HepG2 (cell line): ENCODE measurements at regions not wholly inside any gene's neighbourhood (a gene's known extent, or its start where the extent isn't known, plus 50 kb on each side); places are given as distances from the start of the nearest gene placed in this dataset.

ENCODE experiments used
- ATAC-seq: fragments of 200-7000 bp; cut with Tn5 transposase; 3 replicates; pipeline ENCODE4 v1.9.1; 2020; ENCODE audit warnings: mild to moderate bottlenecking, moderate library complexity
- BruUV-seq: library from RNA; stranded (reverse); fragments of 400-500 nt; replicated peaks from 2 replicates; lab custom pipeline; 2021; lab: Mats Ljungman, UMichigan
- CTCF ChIA-PET: fragments of 300-600 bp; formaldehyde crosslinking; extraction: SDS; loops from one replicate; lab custom pipeline; 2021; ENCODE audit warnings: low total read pairs, inconsistent platforms, low intra/inter-chr PET ratio; lab: Yijun Ruan, JAX
- POLR2A ChIA-PET: fragments of 350-600 bp; sonication (Branson Sonifier 250); formaldehyde crosslinking; loops from one replicate; lab custom pipeline; 2020; ENCODE audit warnings: antibody characterized with exemption, inconsistent platforms; lab: Yijun Ruan, JAX
- DNase-seq: peaks from one replicate; pipeline ENCODE4 v3.0.0-alpha.2; 2015; ENCODE audit warnings: low spot score
- FAIRE-seq: peaks from 3 replicates; lab custom pipeline; 2011; peaks lifted over from hg19 to GRCh38; lab: Jason Lieb, UNC
- H2AFZ ChIP-seq: one replicate; pipeline ENCODE4 v1.6.1; 2011; ENCODE audit warnings: low read length, inconsistent platforms
- H3K27ac ChIP-seq: fragments of 300-600 bp; 3 replicates; pipeline ENCODE4 v1.8.0; 2011; ENCODE audit warnings: mixed run types, mild to moderate bottlenecking, mixed read lengths, low read length, inconsistent platforms; ENCODE audit not compliant: insufficient read depth; ENCODE audit errors: extremely low read length
- H3K27me3 ChIP-seq, 2 experiments: fragments of 200-600 bp in 1 of 2; 2 replicates in 1 of 2; 3 replicates in 1 of 2; pipeline versions ENCODE4 v1.6.0 to v1.8.0; 2011; ENCODE audit warnings: low read length in 2 of 2, mild to moderate bottlenecking in 2 of 2, moderate library complexity in 2 of 2, inconsistent platforms in 1 of 2; ENCODE audit not compliant: insufficient read depth in 2 of 2, control insufficient read depth in 1 of 2
- H3K36me3 ChIP-seq, 2 experiments: fragments of 200-600 bp in 1 of 2; replicated peaks in 1 of 2; 2 replicates in 1 of 2; 3 replicates in 1 of 2; pipeline versions ENCODE4 v1.5.1 to v1.8.0; 2011; ENCODE audit warnings: low read length in 2 of 2, inconsistent platforms in 1 of 2; ENCODE audit not compliant: insufficient read depth in 2 of 2, control insufficient read depth in 1 of 2
- H3K4me1 ChIP-seq: 2 replicates; pipeline ENCODE4 v1.5.1; 2012; ENCODE audit warnings: low read length, inconsistent platforms; ENCODE audit not compliant: insufficient read depth
- H3K4me2 ChIP-seq: 2 replicates; pipeline ENCODE4 v1.6.0; 2011; ENCODE audit warnings: low read depth, low read length, inconsistent platforms
- H3K4me3 ChIP-seq, 3 experiments: fragments of 200-600 bp in 1 of 3; sonication (generic), shearing (Covaris generic) in 1 of 3; replicated peaks in 1 of 3; 2 replicates each; pipeline ENCODE4 v1.5.1; 2011 to 2016; ENCODE audit warnings: low read length in 3 of 3, inconsistent platforms in 2 of 3, low read depth in 2 of 3, mild to moderate bottlenecking in 2 of 3, control low read depth in 1 of 3, mixed read lengths in 1 of 3; ENCODE audit not compliant: insufficient read depth in 1 of 3
- H3K79me2 ChIP-seq: one replicate; pipeline ENCODE4 v1.6.1; 2011; ENCODE audit warnings: low read length, inconsistent platforms; ENCODE audit not compliant: insufficient read depth
- H3K9ac ChIP-seq: 2 replicates; pipeline ENCODE4 v1.6.0; 2011; ENCODE audit warnings: mild to moderate bottlenecking, low read depth, low read length, inconsistent platforms; ENCODE audit not compliant: insufficient read depth
- H3K9me3 ChIP-seq: 2 replicates; pipeline ENCODE4 v1.5.1; 2012; ENCODE audit warnings: mild to moderate bottlenecking, low read length
- H4K20me1 ChIP-seq: 2 replicates; pipeline ENCODE4 v1.6.0; 2011; ENCODE audit warnings: inconsistent platforms, mild to moderate bottlenecking, low read length, moderate library complexity; ENCODE audit not compliant: insufficient read depth
- GRHL1 ChIP-seq: sonication (generic); formaldehyde crosslinking; conservative IDR thresholded peaks from 2 replicates; pipeline ENCODE4 v1.8.0; 2022; ENCODE audit warnings: missing genetic modification reagents
- MIXL1 ChIP-seq: IDR thresholded peaks from 2 replicates; pipeline ENCODE4 v1.6.1; 2016
- PHB2 ChIP-seq: fragments of 450-650 bp; IDR thresholded peaks from 2 replicates; pipeline ENCODE4 v1.6.1; 2018; ENCODE audit not compliant: partially characterized antibody
- TAF1 ChIP-seq: sonication (generic); formaldehyde crosslinking; IDR thresholded peaks from 2 replicates; pipeline ENCODE4 v1.4.0; 2020; ENCODE audit warnings: missing genetic modification reagents
- ZKSCAN5 ChIP-seq: sonication (generic); formaldehyde crosslinking; IDR thresholded peaks from 2 replicates; pipeline ENCODE4 v1.5.1; 2020; ENCODE audit warnings: mild to moderate bottlenecking, missing genetic modification reagents
- ZNF460 ChIP-seq: sonication (generic); formaldehyde crosslinking; IDR thresholded peaks from 2 replicates; pipeline ENCODE4 v1.5.1; 2020; ENCODE audit warnings: missing genetic modification reagents, mild to moderate bottlenecking, borderline replicate concordance
- ZNF501 ChIP-seq: sonication (generic); formaldehyde crosslinking; IDR thresholded peaks from 2 replicates; pipeline ENCODE4 v1.5.1; 2020; ENCODE audit warnings: mild to moderate bottlenecking, moderate library complexity, missing genetic modification reagents
- ZNF83 ChIP-seq: sonication (generic); formaldehyde crosslinking; IDR thresholded peaks from 2 replicates; pipeline ENCODE4 v1.4.0; 2020; ENCODE audit warnings: missing genetic modification reagents, mild to moderate bottlenecking, borderline replicate concordance
- WGBS: methylation state at CpG from one replicate; pipeline ENCODE4 v1.1.6; 2017; ENCODE audit warnings: low lambda C conversion rate; 5-methylcytosine and 5-hydroxymethylcytosine counted together
- in situ Hi-C: cut with HindIII; loops from 2 replicates; pipeline ENCODE4 v1.10.0; 2017; ENCODE audit warnings: low pct_unique_long_range_greater_than_20kb; ENCODE audit not compliant: extremely low pct_ligation_motif_present
- intact Hi-C: fragments of 100-400 bp; cut with micrococcal nuclease; formaldehyde crosslinking; loops from one replicate; pipeline ENCODE4 v1.10.0; 2022; ENCODE audit not compliant: unreplicated experiment
- TF ChIP-seq, protein P1 (sequence below): sonication (generic); formaldehyde crosslinking; IDR thresholded peaks from 2 replicates; pipeline ENCODE4 v1.5.0; 2020; ENCODE audit warnings: mild to moderate bottlenecking, missing genetic modification reagents
- TF ChIP-seq, protein P2 (sequence below): sonication (generic); formaldehyde crosslinking; IDR thresholded peaks from 2 replicates; pipeline ENCODE4 v1.4.0; 2020; ENCODE audit warnings: missing genetic modification reagents; ENCODE audit errors: not compliant biosample characterization

DNA sequence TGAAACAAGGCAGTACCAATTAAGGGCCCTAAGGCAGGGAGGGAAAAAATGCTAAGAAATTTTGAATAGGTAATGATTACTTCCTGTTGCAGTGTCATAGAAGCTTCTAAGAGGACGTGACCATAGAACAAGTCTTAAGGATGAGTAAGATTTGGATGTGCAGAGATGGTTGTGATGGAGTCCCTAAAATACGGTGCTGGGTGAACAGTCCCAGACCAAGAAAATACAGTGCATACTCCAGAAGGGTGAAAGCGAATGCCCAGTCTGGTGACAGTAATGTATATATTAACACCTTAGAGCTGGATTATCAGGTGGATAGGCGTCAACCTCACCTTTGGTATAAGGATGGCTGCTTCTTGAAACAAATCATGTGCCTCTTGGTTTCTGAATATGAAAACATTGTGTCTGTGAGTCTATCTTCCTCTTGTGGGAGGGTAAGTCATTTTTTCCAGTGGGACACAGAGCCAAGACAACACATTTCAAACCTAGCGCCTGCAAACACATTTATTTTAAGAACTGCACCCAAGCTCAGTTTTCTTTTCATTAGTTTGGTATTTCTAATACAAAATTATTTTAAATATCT, 101.2 kb upstream of the TP63 start:
- H3K79me2 ChIP-seq = no peaks in the 10 kb centered on the region
- H3K36me3 ChIP-seq = no peaks in the 10 kb centered on the region
- no TSS peak for BruUV-seq
- no peaks in the 10 kb centered on the region for H3K9me3 ChIP-seq
- H3K27me3 ChIP-seq = no peaks in the 10 kb centered on the region
- ChIA-PET POLR2A (no interaction called here), CTCF (no interaction called here)
- DNase-seq (no peak), ATAC-seq (no peak), FAIRE-seq (no peak)
- TF ChIP-seq, protein P1, sequence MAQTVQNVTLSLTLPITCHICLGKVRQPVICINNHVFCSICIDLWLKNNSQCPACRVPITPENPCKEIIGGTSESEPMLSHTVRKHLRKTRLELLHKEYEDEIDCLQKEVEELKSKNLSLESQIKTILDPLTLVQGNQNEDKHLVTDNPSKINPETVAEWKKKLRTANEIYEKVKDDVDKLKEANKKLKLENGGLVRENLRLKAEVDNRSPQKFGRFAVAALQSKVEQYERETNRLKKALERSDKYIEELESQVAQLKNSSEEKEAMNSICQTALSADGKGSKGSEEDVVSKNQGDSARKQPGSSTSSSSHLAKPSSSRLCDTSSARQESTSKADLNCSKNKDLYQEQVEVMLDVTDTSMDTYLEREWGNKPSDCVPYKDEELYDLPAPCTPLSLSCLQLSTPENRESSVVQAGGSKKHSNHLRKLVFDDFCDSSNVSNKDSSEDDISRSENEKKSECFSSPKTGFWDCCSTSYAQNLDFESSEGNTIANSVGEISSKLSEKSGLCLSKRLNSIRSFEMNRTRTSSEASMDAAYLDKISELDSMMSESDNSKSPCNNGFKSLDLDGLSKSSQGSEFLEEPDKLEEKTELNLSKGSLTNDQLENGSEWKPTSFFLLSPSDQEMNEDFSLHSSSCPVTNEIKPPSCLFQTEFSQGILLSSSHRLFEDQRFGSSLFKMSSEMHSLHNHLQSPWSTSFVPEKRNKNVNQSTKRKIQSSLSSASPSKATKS = no peak
- TF ChIP-seq PHB2 (no peak), MIXL1 (no peak), ZKSCAN5 (CRISPR knock-in tag) (no peak), ZNF83 (CRISPR knock-in tag) (no peak), ZNF460 (CRISPR knock-in tag) (no peak), GRHL1 (no peak), ZNF501 (CRISPR knock-in tag) (no peak), TAF1 (CRISPR knock-in tag) (no peak)
- TF ChIP-seq, protein P2, sequence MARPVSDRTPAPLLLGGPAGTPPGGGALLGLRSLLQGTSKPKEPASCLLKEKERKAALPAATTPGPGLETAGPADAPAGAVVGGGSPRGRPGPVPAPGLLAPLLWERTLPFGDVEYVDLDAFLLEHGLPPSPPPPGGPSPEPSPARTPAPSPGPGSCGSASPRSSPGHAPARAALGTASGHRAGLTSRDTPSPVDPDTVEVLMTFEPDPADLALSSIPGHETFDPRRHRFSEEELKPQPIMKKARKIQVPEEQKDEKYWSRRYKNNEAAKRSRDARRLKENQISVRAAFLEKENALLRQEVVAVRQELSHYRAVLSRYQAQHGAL = no peak
- no peak overlapping the region for H3K4me3 ChIP-seq
- no peak overlapping the region for H3K9ac ChIP-seq
- H4K20me1 ChIP-seq = no peaks in the 10 kb centered on the region
- in situ Hi-C loops = no loop called here
- H2AFZ ChIP-seq = no peak overlapping the region
- no peaks in the 10 kb centered on the region for H3K4me1 ChIP-seq
- WGBS = 19% methylated on average over 5 of the region's 5 CpGs
- intact Hi-C loops = no loop called here
- no peak overlapping the region for H3K27ac ChIP-seq
- no peak overlapping the region for H3K4me2 ChIP-seq
